Right lobe of liver (tissue), 4 donors: ENCODE measurements at regions not wholly inside any gene's neighbourhood (a gene's known extent, or its start where the extent isn't known, plus 50 kb on each side); places are given as distances from the start of the nearest gene placed in this dataset.
"Not testable (repeated sequence)": the region's sequence is repeated elsewhere in the genome, so short reads cannot be mapped to it uniquely, and the experiment has no call there.

Experiments used
- POLR2A ChIP-seq: fragments of 450-650 bp; IDR thresholded peaks from one replicate; pipeline ENCODE4 v1.6.1; 2017; ENCODE audit warnings: antibody characterized with exemption, mild to moderate bottlenecking
- TF ChIP-seq, protein P1 (sequence below), 4 donors: fragments of 200-600 bp in 3 of 4; fragments of 450-650 bp in 1 of 4; IDR thresholded peaks; one replicate each; pipeline versions ENCODE4 v1.5.1 to v1.8.0; 2016 to 2022; ENCODE audit warnings: antibody characterized with exemption in 4 of 4, mild to moderate bottlenecking in 2 of 4
- donor health status: DM: no; HTN: no; CAD: no.
- donor health status: DM: no; HTN: no; CAD: no.
- donor health status: DM: no; HTN: yes; CAD: no.

DNA sequence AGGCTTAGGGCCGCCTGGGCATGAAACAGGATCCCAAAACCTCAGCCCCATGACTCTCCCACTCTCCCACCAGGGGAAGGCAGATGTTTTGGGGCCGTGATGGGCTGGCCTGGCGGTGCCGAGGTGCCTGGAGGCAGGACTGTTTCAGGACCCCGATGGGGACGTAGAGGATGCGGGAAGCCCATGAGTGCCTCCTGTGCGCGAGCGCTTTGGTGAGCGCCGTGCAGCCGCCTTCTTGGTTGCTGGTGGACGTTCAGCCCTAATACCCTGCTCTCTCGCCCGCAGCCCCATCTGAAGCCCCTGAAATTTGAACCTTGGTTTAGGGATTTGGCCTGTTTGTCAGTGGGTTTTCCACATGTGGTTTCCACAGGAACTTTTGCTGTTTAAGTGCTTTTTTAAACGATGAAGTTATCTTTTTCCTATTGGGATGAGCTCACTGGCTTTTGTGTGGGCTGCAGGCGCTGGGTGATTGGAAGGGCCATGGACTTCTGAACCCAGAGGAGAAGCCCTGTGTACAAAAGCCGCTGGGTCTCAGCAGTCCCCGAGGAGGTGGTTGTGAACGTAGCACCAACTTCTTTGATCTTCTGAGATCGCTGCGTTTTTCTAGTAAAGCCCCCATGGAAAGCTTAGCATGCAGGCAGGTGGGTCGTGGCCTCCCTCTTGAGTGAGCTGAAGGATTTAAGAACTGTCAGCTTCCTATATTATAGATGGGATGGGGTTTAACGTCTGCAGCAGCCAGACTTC is 145.7 kb downstream of the NPIPB11 start:
- TF ChIP-seq, protein P1, sequence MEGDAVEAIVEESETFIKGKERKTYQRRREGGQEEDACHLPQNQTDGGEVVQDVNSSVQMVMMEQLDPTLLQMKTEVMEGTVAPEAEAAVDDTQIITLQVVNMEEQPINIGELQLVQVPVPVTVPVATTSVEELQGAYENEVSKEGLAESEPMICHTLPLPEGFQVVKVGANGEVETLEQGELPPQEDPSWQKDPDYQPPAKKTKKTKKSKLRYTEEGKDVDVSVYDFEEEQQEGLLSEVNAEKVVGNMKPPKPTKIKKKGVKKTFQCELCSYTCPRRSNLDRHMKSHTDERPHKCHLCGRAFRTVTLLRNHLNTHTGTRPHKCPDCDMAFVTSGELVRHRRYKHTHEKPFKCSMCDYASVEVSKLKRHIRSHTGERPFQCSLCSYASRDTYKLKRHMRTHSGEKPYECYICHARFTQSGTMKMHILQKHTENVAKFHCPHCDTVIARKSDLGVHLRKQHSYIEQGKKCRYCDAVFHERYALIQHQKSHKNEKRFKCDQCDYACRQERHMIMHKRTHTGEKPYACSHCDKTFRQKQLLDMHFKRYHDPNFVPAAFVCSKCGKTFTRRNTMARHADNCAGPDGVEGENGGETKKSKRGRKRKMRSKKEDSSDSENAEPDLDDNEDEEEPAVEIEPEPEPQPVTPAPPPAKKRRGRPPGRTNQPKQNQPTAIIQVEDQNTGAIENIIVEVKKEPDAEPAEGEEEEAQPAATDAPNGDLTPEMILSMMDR (IDR thresholded peaks at IDR 0.05) = not testable (repeated sequence)
- not testable (repeated sequence) for TF ChIP-seq POLR2A
